Stomach smooth muscle (tissue), 2 donors: ENCODE measurements at regions not wholly inside any gene's neighbourhood (a gene's known extent, or its start where the extent isn't known, plus 50 kb on each side); places are given as distances from the start of the nearest gene placed in this dataset.
"Not testable (repeated sequence)": the region's sequence is repeated elsewhere in the genome, so short reads cannot be mapped to it uniquely, and the experiment has no call there.

Experiments
- H3K27ac ChIP-seq: one replicate; pipeline ENCODE4 v1.7.0; 2013; ENCODE audit warnings: mild to moderate bottlenecking, low read length, inconsistent platforms
- H3K27me3 ChIP-seq, 2 donors: one replicate each; pipeline ENCODE4 v1.7.0; 2013; ENCODE audit warnings: low read length in 2 of 2; ENCODE audit not compliant: insufficient read depth in 2 of 2, control insufficient read depth in 1 of 2
- H3K36me3 ChIP-seq, 2 donors: one replicate each; pipeline ENCODE4 v1.7.0; 2013; ENCODE audit warnings: low read length in 2 of 2; ENCODE audit not compliant: control insufficient read depth in 2 of 2, insufficient read depth in 2 of 2
- H3K4me1 ChIP-seq: one replicate; pipeline ENCODE4 v1.7.0; 2013; ENCODE audit warnings: low read length; ENCODE audit not compliant: control insufficient read depth, insufficient read depth
- H3K4me3 ChIP-seq, 2 donors: one replicate each; pipeline ENCODE4 v1.7.0; 2013; ENCODE audit warnings: low read length in 2 of 2
- H3K9ac ChIP-seq, 2 donors: one replicate each; pipeline ENCODE4 v1.7.0; 2013; ENCODE audit warnings: low read length in 2 of 2, mild to moderate bottlenecking in 1 of 2
- H3K9me3 ChIP-seq, 2 donors: one replicate each; pipeline ENCODE4 v1.7.0; 2013; ENCODE audit warnings: low read length in 2 of 2; ENCODE audit not compliant: control insufficient read depth in 2 of 2
- donor health status: healthy.
- donor health status: Pancreatic carcinoma.

GRCh38 chr13:67519356-67519755 is 289.2 kb upstream of the PCDH9 start:
- H3K27ac ChIP-seq = no peak overlapping the region
- H3K9ac ChIP-seq = no peak overlapping the region
- no peaks in the 10 kb centered on the region for H3K4me1 ChIP-seq
- no peaks in the 10 kb centered on the region for H3K27me3 ChIP-seq
- no peaks in the 10 kb centered on the region for H3K36me3 ChIP-seq
- no peak overlapping the region for H3K4me3 ChIP-seq
- no peaks in the 10 kb centered on the region for H3K9me3 ChIP-seq

DNA sequence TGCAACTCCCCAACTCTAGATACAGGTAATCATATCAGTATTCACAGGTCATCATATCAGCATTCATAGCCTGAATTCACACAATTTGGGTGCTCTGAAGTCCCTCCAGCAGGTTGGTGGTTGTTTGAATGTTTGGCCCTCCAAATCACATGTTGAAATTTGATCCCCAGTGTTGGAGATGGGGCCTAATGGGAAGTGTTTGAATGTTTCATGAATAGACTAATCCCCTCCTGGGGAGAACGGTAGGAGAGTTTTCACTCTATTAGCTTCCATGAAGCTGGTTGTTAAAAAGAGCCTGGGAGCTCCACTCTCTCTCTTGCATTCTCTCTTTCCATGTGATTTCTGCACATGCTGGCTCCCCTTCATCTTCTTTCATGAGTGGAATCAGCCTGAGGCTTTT is 288.6 kb upstream of the PCDH9 start:
- no peak overlapping the region for H3K4me3 ChIP-seq
- H3K27me3 ChIP-seq = no peaks in the 10 kb centered on the region
- H3K27ac ChIP-seq = no peak overlapping the region
- no peaks in the 10 kb centered on the region for H3K4me1 ChIP-seq
- H3K9ac ChIP-seq = no peak overlapping the region
- no peaks in the 10 kb centered on the region for H3K36me3 ChIP-seq
- no peaks in the 10 kb centered on the region for H3K9me3 ChIP-seq

GRCh38 chr13:67515895-67516294 is 285.8 kb upstream of the PCDH9 start:
- no peaks in the 10 kb centered on the region for H3K9me3 ChIP-seq
- H3K4me1 ChIP-seq = no peaks in the 10 kb centered on the region
- no peak overlapping the region for H3K4me3 ChIP-seq
- no peaks in the 10 kb centered on the region for H3K36me3 ChIP-seq
- no peak overlapping the region for H3K9ac ChIP-seq
- no peak overlapping the region for H3K27ac ChIP-seq
- H3K27me3 ChIP-seq = no peaks in the 10 kb centered on the region

- H3K36me3 ChIP-seq = no peaks in the 10 kb centered on the region
- no peaks in the 10 kb centered on the region for H3K27me3 ChIP-seq
- no peaks in the 10 kb centered on the region for H3K9me3 ChIP-seq
- no peak overlapping the region for H3K9ac ChIP-seq
- H3K4me3 ChIP-seq = no peak overlapping the region
- H3K27ac ChIP-seq = no peak overlapping the region
- no peaks in the 10 kb centered on the region for H3K4me1 ChIP-seq
Measured at GRCh38 chr13:67509018-67509417, 278.9 kb upstream of the PCDH9 start.

GRCh38 chr13:67508275-67508674 is 278.1 kb upstream of the PCDH9 start:
- not testable (repeated sequence) for H3K27ac ChIP-seq, H3K9me3 ChIP-seq, H3K9ac ChIP-seq, H3K27me3 ChIP-seq, H3K4me3 ChIP-seq, H3K36me3 ChIP-seq, H3K4me1 ChIP-seq

DNA sequence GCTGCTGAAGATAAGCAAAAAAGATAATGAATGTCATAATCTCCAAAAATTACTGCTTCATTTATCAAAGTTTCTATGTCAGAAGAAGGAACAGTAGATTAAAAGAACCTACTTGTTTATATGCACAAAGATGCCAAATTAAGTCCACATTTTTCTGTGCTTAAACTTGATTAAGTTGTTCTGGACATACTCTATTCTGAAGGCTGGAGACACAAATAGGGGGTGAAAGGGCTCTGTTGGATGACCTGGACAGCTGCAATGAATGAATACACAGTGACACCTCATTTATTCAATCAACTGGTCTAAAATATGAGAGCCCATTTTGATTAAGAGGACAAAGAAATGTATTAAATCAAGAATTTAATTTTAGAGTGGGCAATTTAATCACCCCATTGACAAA is 276.3 kb upstream of the PCDH9 start:
- Histone ChIP-seq H3K9me3 (no peaks in the 10 kb centered on the region), H3K9ac (no peak overlapping the region), H3K27ac (no peak overlapping the region), H3K4me1 (no peaks in the 10 kb centered on the region), H3K27me3 (no peaks in the 10 kb centered on the region), H3K36me3 (no peaks in the 10 kb centered on the region), H3K4me3 (no peak overlapping the region)

DNA sequence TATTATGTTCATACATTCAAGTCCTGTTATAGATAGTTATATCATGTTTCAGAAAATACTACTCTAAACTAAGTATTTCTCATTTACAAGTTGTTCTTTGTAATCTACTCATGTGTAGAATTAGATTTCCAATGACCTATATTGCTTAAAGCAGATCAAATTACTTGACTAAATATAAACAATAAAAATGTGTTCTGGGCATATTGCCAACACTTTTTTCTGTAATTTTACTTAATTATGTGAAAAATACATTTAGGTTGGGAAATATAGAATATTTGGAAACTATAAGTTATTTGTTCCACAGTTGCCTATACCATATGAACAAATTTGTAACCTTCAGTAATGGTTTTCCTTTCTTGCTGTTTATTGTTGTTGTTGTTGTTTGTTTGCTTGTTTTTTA is 275.2 kb upstream of the PCDH9 start:
- H3K9me3 ChIP-seq = no peaks in the 10 kb centered on the region
- H3K4me1 ChIP-seq = no peaks in the 10 kb centered on the region
- H3K9ac ChIP-seq = no peak overlapping the region
- no peak overlapping the region for H3K4me3 ChIP-seq
- H3K27ac ChIP-seq = no peak overlapping the region
- no peaks in the 10 kb centered on the region for H3K27me3 ChIP-seq
- no peaks in the 10 kb centered on the region for H3K36me3 ChIP-seq

- Histone ChIP-seq H3K4me3 (no peak overlapping the region), H3K36me3 (no peaks in the 10 kb centered on the region), H3K27ac (no peak overlapping the region), H3K9me3 (no peaks in the 10 kb centered on the region), H3K4me1 (no peaks in the 10 kb centered on the region), H3K27me3 (no peaks in the 10 kb centered on the region), H3K9ac (no peak overlapping the region)
Measured at GRCh38 chr13:67498948-67499347, 268.8 kb upstream of the PCDH9 start.

- Histone ChIP-seq H3K27ac (no peak overlapping the region), H3K9me3 (no peaks in the 10 kb centered on the region), H3K4me3 (no peak overlapping the region), H3K4me1 (no peaks in the 10 kb centered on the region), H3K27me3 (no peaks in the 10 kb centered on the region), H3K36me3 (no peaks in the 10 kb centered on the region), H3K9ac (no peak overlapping the region)
Measured at GRCh38 chr13:67493835-67494234, 263.7 kb upstream of the PCDH9 start.

- H3K9me3 ChIP-seq = no peaks in the 10 kb centered on the region
- no peak overlapping the region for H3K9ac ChIP-seq
- H3K27me3 ChIP-seq = no peaks in the 10 kb centered on the region
- H3K4me3 ChIP-seq = no peak overlapping the region
- no peak overlapping the region for H3K27ac ChIP-seq
- no peaks in the 10 kb centered on the region for H3K4me1 ChIP-seq
- H3K36me3 ChIP-seq = no peaks in the 10 kb centered on the region
Measured at GRCh38 chr13:67489016-67489415, 258.9 kb upstream of the PCDH9 start.

GRCh38 chr13:67481445-67481844 is 251.3 kb upstream of the PCDH9 start:
- no peak overlapping the region for H3K27ac ChIP-seq
- no peaks in the 10 kb centered on the region for H3K36me3 ChIP-seq
- no peak overlapping the region for H3K4me3 ChIP-seq
- H3K9me3 ChIP-seq = no peaks in the 10 kb centered on the region
- no peaks in the 10 kb centered on the region for H3K4me1 ChIP-seq
- H3K27me3 ChIP-seq = no peaks in the 10 kb centered on the region
- H3K9ac ChIP-seq = no peak overlapping the region

DNA sequence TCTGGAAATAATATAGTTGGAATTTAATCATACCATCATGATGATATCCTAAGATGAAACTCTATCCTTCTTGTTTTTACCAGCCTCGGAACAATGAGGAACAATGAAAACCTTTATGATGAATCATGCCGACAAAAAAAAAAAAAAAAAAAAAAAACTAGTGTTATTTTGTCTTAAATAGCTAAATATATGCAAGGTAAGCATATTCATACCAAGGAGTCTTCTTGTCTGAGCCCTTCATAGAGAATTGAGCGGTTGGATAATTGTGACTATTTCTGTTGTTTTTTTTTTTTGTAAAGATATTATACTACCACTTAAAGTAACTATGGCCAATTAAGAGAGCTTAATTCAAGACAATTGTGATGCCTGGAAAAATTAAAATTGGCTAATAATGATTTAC is 244.0 kb upstream of the PCDH9 start:
- no peaks in the 10 kb centered on the region for H3K27me3 ChIP-seq
- no peaks in the 10 kb centered on the region for H3K36me3 ChIP-seq
- peaks cover 0 to 10% of the 10 kb centered on the region in 2 donors for H3K9me3 ChIP-seq
- H3K4me1 ChIP-seq = no peaks in the 10 kb centered on the region
- no peak overlapping the region for H3K9ac ChIP-seq
- no peak overlapping the region for H3K27ac ChIP-seq
- H3K4me3 ChIP-seq = no peak overlapping the region
